ENCODE measurements at regions not wholly inside any gene's neighbourhood (a gene's known extent, or its start where the extent isn't known, plus 50 kb on each side); places are given as distances from the start of the nearest gene placed in this dataset.

DNA sequence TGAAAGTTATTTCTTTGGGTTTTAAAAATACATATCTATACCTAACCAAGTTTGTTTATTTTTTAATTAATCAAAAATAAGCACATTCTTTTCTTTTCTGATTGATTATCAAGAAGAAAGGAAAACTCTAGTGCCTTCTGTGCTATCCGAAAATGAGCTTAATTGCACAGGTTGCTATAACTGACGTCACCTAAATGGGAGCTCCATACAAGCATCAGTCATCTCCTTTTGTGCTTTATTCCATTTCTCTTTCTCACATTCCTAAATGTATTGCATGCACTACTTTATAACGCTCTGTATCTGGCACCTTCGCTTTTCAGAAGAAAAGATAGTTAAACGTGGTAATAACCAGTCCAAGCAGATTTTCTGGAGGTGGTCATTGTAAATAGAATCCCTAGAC lies 675.0 kb downstream of the STPG2 start:
- Mint-ChIP-seq H3K27me3 (ENCODE audit: insufficient read depth) (no peaks in the 10 kb centered on the region), H3K4me1 (ENCODE audit: low read depth) (no peaks in the 10 kb centered on the region), H3K36me3 (ENCODE audit: low read depth) (no peaks in the 10 kb centered on the region; the same call in 1 of the 2 replicates), H3K9me3 (peaks cover 9% of the 10 kb centered on the region), H3K27ac (no peak overlapping the region), H3K4me3 (no peak overlapping the region)
- no peak for DNase-seq
- TF ChIP-seq, protein P1, sequence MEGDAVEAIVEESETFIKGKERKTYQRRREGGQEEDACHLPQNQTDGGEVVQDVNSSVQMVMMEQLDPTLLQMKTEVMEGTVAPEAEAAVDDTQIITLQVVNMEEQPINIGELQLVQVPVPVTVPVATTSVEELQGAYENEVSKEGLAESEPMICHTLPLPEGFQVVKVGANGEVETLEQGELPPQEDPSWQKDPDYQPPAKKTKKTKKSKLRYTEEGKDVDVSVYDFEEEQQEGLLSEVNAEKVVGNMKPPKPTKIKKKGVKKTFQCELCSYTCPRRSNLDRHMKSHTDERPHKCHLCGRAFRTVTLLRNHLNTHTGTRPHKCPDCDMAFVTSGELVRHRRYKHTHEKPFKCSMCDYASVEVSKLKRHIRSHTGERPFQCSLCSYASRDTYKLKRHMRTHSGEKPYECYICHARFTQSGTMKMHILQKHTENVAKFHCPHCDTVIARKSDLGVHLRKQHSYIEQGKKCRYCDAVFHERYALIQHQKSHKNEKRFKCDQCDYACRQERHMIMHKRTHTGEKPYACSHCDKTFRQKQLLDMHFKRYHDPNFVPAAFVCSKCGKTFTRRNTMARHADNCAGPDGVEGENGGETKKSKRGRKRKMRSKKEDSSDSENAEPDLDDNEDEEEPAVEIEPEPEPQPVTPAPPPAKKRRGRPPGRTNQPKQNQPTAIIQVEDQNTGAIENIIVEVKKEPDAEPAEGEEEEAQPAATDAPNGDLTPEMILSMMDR (IDR thresholded peaks at IDR 0.05) = no peak

- TF ChIP-seq, protein P1 (IDR thresholded peaks at IDR 0.05) = no peak
- H3K36me3 Mint-ChIP-seq (ENCODE audit: low read depth) = no peaks in the 10 kb centered on the region
- H3K27ac Mint-ChIP-seq = no peak overlapping the region
- no peaks in the 10 kb centered on the region for H3K4me1 Mint-ChIP-seq (ENCODE audit: low read depth)
- H3K27me3 Mint-ChIP-seq (ENCODE audit: insufficient read depth) = no peaks in the 10 kb centered on the region
- H3K4me3 Mint-ChIP-seq = no peak overlapping the region
- no peak for DNase-seq
- peaks cover 16% of the 10 kb centered on the region for H3K9me3 Mint-ChIP-seq
Observed at GRCh38 chr4:97475621-97476020, 667.7 kb downstream of the STPG2 start.

DNA sequence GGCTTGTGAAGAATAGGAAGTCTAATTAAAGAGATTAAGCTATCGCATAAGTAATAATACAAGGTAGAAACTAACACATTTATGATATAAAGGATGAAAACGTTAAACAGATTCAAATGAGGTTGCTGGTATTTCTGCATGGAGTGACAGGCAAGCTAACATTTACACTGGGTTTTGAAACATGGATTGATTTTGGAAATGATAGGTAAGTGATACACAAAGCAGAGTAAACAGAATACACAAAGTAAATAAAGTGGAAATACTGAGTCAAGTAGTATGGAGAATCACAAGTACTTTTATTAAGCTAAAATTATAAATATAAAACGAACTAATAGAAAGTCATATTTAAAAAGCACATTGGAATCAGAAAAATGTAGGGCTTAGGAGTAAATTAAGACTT lies 665.3 kb downstream of the STPG2 start:
- Mint-ChIP-seq H3K4me1 (ENCODE audit: low read depth) (no peaks in the 10 kb centered on the region), H3K4me3 (no peak overlapping the region), H3K27me3 (ENCODE audit: insufficient read depth) (no peaks in the 10 kb centered on the region), H3K36me3 (ENCODE audit: low read depth) (no peaks in the 10 kb centered on the region), H3K9me3 (peaks cover 17% of the 10 kb centered on the region), H3K27ac (no peak overlapping the region)
- no peak for DNase-seq
- TF ChIP-seq, protein P1 (IDR thresholded peaks at IDR 0.05) = no peak

DNA sequence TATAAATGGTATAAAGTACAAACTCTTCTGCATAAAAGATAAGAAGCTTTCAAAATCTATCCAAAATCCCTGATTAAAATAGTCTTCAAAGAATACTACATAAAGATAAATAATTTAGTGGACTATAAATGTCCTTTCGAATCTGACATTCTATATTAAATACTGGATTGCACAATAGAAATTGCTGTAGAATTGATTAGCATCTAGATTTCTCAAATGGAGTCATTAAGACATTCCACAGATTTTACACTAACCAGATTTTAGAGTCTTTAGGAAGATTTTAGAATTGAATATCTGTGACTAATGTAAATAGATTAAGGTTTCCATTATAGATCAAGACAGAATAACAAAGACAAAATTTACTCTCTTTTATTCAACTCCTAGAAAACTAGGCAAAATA lies 663.9 kb downstream of the STPG2 start:
- no peak overlapping the region for H3K4me3 Mint-ChIP-seq
- H3K9me3 Mint-ChIP-seq = peaks cover 15% of the 10 kb centered on the region; the same call in 1 of the 2 replicates
- no peak for DNase-seq
- H3K4me1 Mint-ChIP-seq (ENCODE audit: low read depth) = no peaks in the 10 kb centered on the region
- H3K36me3 Mint-ChIP-seq (ENCODE audit: low read depth) = no peaks in the 10 kb centered on the region
- TF ChIP-seq, protein P1 (IDR thresholded peaks at IDR 0.05) = no peak
- no peak overlapping the region for H3K27ac Mint-ChIP-seq
- no peaks in the 10 kb centered on the region for H3K27me3 Mint-ChIP-seq (ENCODE audit: insufficient read depth)

DNA sequence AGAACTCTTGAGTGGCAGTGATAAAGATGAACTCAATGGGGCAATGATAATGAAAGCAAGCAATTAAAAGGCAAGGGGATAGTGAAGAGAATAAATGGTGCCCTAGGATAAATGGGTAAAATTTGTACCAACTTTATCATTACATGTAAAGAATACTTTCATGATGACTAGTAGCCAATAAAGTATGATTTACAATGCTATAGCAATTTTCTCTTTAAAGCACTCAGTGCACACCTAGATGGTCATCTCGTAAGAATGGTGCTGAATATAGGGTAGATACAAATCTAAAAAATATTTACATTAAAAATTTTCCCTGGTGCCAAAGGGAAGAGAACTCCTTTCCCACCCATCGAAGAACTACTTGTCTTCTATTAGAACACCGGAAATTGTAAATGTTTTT lies 651.4 kb downstream of the STPG2 start:
- no peak for DNase-seq
- TF ChIP-seq, protein P1 (IDR thresholded peaks at IDR 0.05) = no peak
- H3K27ac Mint-ChIP-seq = no peak overlapping the region
- H3K4me3 Mint-ChIP-seq = no peak overlapping the region
- no peaks in the 10 kb centered on the region for H3K36me3 Mint-ChIP-seq (ENCODE audit: low read depth)
- H3K9me3 Mint-ChIP-seq = peaks cover 18% of the 10 kb centered on the region
- H3K27me3 Mint-ChIP-seq (ENCODE audit: insufficient read depth) = no peaks in the 10 kb centered on the region; the same call in 1 of the 2 replicates
- H3K4me1 Mint-ChIP-seq (ENCODE audit: low read depth) = no peaks in the 10 kb centered on the region
